NT2/D1 (cell line): ENCODE measurements at regions not wholly inside any gene's neighbourhood (a gene's known extent, or its start where the extent isn't known, plus 50 kb on each side); places are given as distances from the start of the nearest gene placed in this dataset.
A peak's percentile ranks its signal among the peaks of the same experiment; 100 is the strongest.

Source experiments
- DNase-seq: peaks from one replicate; pipeline ENCODE4 v3.0.0-alpha.2; 2011; ENCODE audit warnings: low read depth, low spot score
- H3K27me3 ChIP-seq: 2 replicates; pipeline ENCODE4 v1.6.0; 2011; ENCODE audit warnings: mild to moderate bottlenecking; ENCODE audit not compliant: insufficient read length, insufficient read depth
- H3K36me3 ChIP-seq: 2 replicates; pipeline ENCODE4 v1.6.1; 2011; ENCODE audit warnings: mild to moderate bottlenecking, low read length, mixed read lengths; ENCODE audit not compliant: insufficient read depth, insufficient read length
- H3K4me1 ChIP-seq: 2 replicates; pipeline ENCODE4 v1.5.1; 2011; ENCODE audit not compliant: insufficient read depth, insufficient read length
- H3K4me3 ChIP-seq: 2 replicates; pipeline ENCODE4 v1.5.1; 2011; ENCODE audit warnings: low read depth; ENCODE audit not compliant: insufficient read length
- H3K9ac ChIP-seq: 2 replicates; pipeline ENCODE4 v1.6.0; 2011; ENCODE audit warnings: low read depth; ENCODE audit not compliant: insufficient read length
- H3K9me3 ChIP-seq: 2 replicates; pipeline ENCODE4 v1.5.1; 2011; ENCODE audit warnings: mild to moderate bottlenecking, low read length; ENCODE audit not compliant: insufficient read depth
- SUZ12 ChIP-seq: IDR thresholded peaks from 2 replicates; pipeline ENCODE4 v1.6.1; 2011; ENCODE audit not compliant: insufficient read length, insufficient read depth; ENCODE audit errors: extremely low read depth
- YY1 ChIP-seq: IDR thresholded peaks from 2 replicates; pipeline ENCODE4 v1.6.1; 2011; ENCODE audit not compliant: insufficient read length, insufficient read depth
- ZNF274 ChIP-seq: IDR thresholded peaks from 2 replicates; pipeline ENCODE4 v1.6.1; 2011; ENCODE audit warnings: mild to moderate bottlenecking, low read depth, low read length

GRCh38 chr14:88995437-88996198, 171.2 kb downstream of the TTC8 start:
- Histone ChIP-seq H3K9ac (no peak overlapping the region), H3K36me3 (no peaks in the 10 kb centered on the region), H3K27me3 (no peaks in the 10 kb centered on the region), H3K9me3 (peaks cover 11% of the 10 kb centered on the region; the same call in 1 of the 2 replicates), H3K4me1 (no peaks in the 10 kb centered on the region), H3K4me3 (no peak overlapping the region)
- no peak for DNase-seq
- TF ChIP-seq YY1 (no peak), SUZ12 (no peak), ZNF274 (no peak)

- no peak for TF ChIP-seq SUZ12
- no peak for TF ChIP-seq ZNF274
- no peak for TF ChIP-seq YY1
- H3K27me3 ChIP-seq: no peaks in the 10 kb centered on the region
- H3K9ac ChIP-seq: no peak overlapping the region
- no peaks in the 10 kb centered on the region for H3K36me3 ChIP-seq
- H3K4me3 ChIP-seq: no peak overlapping the region
- peaks cover 13% of the 10 kb centered on the region; the same call in 1 of the 2 replicates for H3K9me3 ChIP-seq
- H3K4me1 ChIP-seq: no peaks in the 10 kb centered on the region
- no peak for DNase-seq
These were observed 173.6 kb downstream of the TTC8 start for GRCh38 chr14:88998027-88998426.

DNA sequence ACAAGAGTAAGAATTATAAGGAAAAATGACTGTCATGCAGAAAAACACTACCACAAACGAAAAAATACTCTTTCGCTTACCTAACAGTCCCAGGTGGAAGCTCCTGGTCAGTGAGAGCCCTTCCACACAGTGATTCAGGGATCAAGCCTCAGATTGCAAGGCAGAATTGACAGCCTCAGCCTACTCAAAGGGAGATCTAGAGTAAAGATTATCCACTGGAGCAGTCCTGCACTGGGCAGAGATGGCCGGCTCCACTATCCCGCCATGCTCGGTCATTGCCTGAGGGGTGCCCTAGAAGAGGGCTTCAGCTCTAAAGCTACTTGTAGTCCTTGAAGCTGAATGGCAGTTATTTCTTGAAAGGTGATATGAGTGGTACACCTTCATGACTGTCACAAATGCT, 174.7 kb downstream of the TTC8 start:
- Histone ChIP-seq H3K4me3 (no peak overlapping the region), H3K4me1 (no peaks in the 10 kb centered on the region), H3K36me3 (no peaks in the 10 kb centered on the region), H3K9me3 (peaks cover 13% of the 10 kb centered on the region; the same call in 1 of the 2 replicates), H3K27me3 (no peaks in the 10 kb centered on the region), H3K9ac (no peak overlapping the region)
- TF ChIP-seq ZNF274 (no peak), YY1 (no peak), SUZ12 (no peak)
- no peak for DNase-seq

GRCh38 chr14:89000007-89000942, 175.8 kb downstream of the TTC8 start:
- Histone ChIP-seq H3K36me3 (no peaks in the 10 kb centered on the region), H3K4me3 (no peak overlapping the region), H3K9me3 (peaks cover 18% of the 10 kb centered on the region; the same call in 1 of the 2 replicates), H3K4me1 (no peaks in the 10 kb centered on the region), H3K9ac (no peak overlapping the region), H3K27me3 (no peaks in the 10 kb centered on the region)
- peak; percentile 16 for DNase-seq
- TF ChIP-seq ZNF274: no peak
- TF ChIP-seq YY1: no peak
- no peak for TF ChIP-seq SUZ12

DNA sequence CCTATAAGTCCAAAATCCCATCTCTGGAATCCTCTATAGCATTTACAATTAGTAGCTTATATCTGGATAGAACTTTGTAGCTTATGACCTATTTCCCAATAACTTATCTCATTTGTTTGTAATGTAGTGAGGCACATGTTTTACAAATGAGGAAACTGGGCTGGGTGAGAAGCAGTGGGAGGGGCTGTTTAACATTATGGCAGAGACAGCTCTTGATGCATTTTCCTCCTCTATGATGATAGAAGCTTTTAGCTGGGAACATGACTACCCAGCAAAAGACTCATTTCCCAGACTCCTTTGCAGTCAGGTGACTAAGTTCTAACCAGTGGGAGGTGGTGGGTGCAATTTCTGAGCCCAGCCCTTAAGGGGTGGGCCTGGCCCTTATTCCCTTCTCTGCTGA, 179.7 kb downstream of the TTC8 start:
- no peak for DNase-seq
- Histone ChIP-seq H3K27me3 (no peaks in the 10 kb centered on the region), H3K4me3 (no peak overlapping the region), H3K4me1 (no peaks in the 10 kb centered on the region), H3K9me3 (peaks cover 18% of the 10 kb centered on the region; the same call in 1 of the 2 replicates), H3K9ac (no peak overlapping the region), H3K36me3 (no peaks in the 10 kb centered on the region)
- TF ChIP-seq ZNF274 (no peak), SUZ12 (no peak), YY1 (no peak)

GRCh38 chr14:89007906-89008305, 183.5 kb downstream of the TTC8 start:
- H3K4me3 ChIP-seq: no peak overlapping the region
- H3K9me3 ChIP-seq: peaks cover 5% of the 10 kb centered on the region; the same call in 1 of the 2 replicates
- no peaks in the 10 kb centered on the region for H3K4me1 ChIP-seq
- H3K27me3 ChIP-seq: no peaks in the 10 kb centered on the region
- TF ChIP-seq ZNF274: no peak
- TF ChIP-seq YY1: no peak
- no peak for TF ChIP-seq SUZ12
- no peak for DNase-seq
- H3K36me3 ChIP-seq: no peaks in the 10 kb centered on the region
- no peak overlapping the region for H3K9ac ChIP-seq
